ENCODE measurements at regions not wholly inside any gene's neighbourhood (a gene's known extent, or its start where the extent isn't known, plus 50 kb on each side); places are given as distances from the start of the nearest gene placed in this dataset.

GRCh38 chr20:24789877-24790276 lies 159.2 kb upstream of the CST7 start:
- TF ChIP-seq CTCF (conservative IDR thresholded peaks at IDR 0.05) (no peak), EZH2 (IDR thresholded peaks at IDR 0.05; ENCODE audit: low read depth) (no peak)

All from PC-9 (cell line).